AG08395 (cell line): ENCODE measurements at regions not wholly inside any gene's neighbourhood (a gene's known extent, or its start where the extent isn't known, plus 50 kb on each side); places are given as distances from the start of the nearest gene placed in this dataset.

Source experiments
- DNase-seq: peaks from one replicate; pipeline ENCODE4 v3.0.0; 2012; ENCODE audit warnings: mixed read lengths, low spot score

GRCh38 chr9:92185681-92186080 lies 70.5 kb upstream of the SPTLC1 start:
- no peak for DNase-seq

- no peak for DNase-seq
These were observed 69.9 kb upstream of the SPTLC1 start for GRCh38 chr9:92185096-92185495.

- DNase-seq = no peak
These were observed 68.9 kb upstream of the SPTLC1 start for GRCh38 chr9:92184041-92184564.

- no peak for DNase-seq
These were observed 68.2 kb upstream of the SPTLC1 start for GRCh38 chr9:92183449-92183848.

GRCh38 chr9:92181296-92181695 lies 66.1 kb upstream of the SPTLC1 start:
- DNase-seq = peak; percentile 14

- DNase-seq = peak; percentile 96
These were observed 65.5 kb upstream of the SPTLC1 start for GRCh38 chr9:92180669-92181181.

- no peak for DNase-seq
These were observed 64.8 kb upstream of the SPTLC1 start for GRCh38 chr9:92180002-92180400.

- DNase-seq = no peak
These were observed 64.2 kb upstream of the SPTLC1 start for GRCh38 chr9:92179286-92180001.

- DNase-seq = no peak
These were observed 62.4 kb upstream of the SPTLC1 start for GRCh38 chr9:92177591-92177990.

GRCh38 chr9:92176800-92177185 lies 61.6 kb upstream of the SPTLC1 start:
- DNase-seq = no peak

GRCh38 chr9:92176068-92176799 lies 61.0 kb upstream of the SPTLC1 start:
- no peak for DNase-seq

GRCh38 chr9:92175441-92175840 lies 60.2 kb upstream of the SPTLC1 start:
- no peak for DNase-seq

GRCh38 chr9:92173318-92173717 lies 58.1 kb upstream of the SPTLC1 start:
- DNase-seq = no peak

- DNase-seq = no peak
These were observed 56.6 kb upstream of the SPTLC1 start for GRCh38 chr9:92171822-92172221.

GRCh38 chr9:92171281-92171680 lies 56.1 kb upstream of the SPTLC1 start:
- DNase-seq = no peak

GRCh38 chr9:92170848-92171247 lies 55.6 kb upstream of the SPTLC1 start:
- no peak for DNase-seq

GRCh38 chr9:92165484-92165883 lies 50.3 kb upstream of the SPTLC1 start:
- DNase-seq = no peak
